CMK (cell line): ENCODE measurements at regions not wholly inside any gene's neighbourhood (a gene's known extent, or its start where the extent isn't known, plus 50 kb on each side); places are given as distances from the start of the nearest gene placed in this dataset.

Experiments used
- DNase-seq: peaks from one replicate; pipeline ENCODE4 v3.0.0-alpha.2; 2010; ENCODE audit warnings: low read depth

- no peak for DNase-seq
Measured at GRCh38 chr22:49368221-49368975, 459.3 kb downstream of the BRD1 start.

GRCh38 chr22:49367041-49367697 lies 460.5 kb downstream of the BRD1 start:
- no peak for DNase-seq

- no peak for DNase-seq
Measured at GRCh38 chr22:49366437-49366836, 461.2 kb downstream of the BRD1 start.

GRCh38 chr22:49365910-49366309 lies 461.8 kb downstream of the BRD1 start:
- DNase-seq = no peak

GRCh38 chr22:49365191-49365837 lies 462.4 kb downstream of the BRD1 start:
- no peak for DNase-seq

- DNase-seq = no peak
Measured at GRCh38 chr22:49364398-49364797, 463.3 kb downstream of the BRD1 start.

GRCh38 chr22:49363526-49364230 lies 464.0 kb downstream of the BRD1 start:
- no peak for DNase-seq

GRCh38 chr22:49362211-49362839 lies 465.3 kb downstream of the BRD1 start:
- DNase-seq = no peak

GRCh38 chr22:49361164-49361563 lies 466.5 kb downstream of the BRD1 start:
- no peak for DNase-seq

GRCh38 chr22:49360746-49361145 lies 466.9 kb downstream of the BRD1 start:
- no peak for DNase-seq

GRCh38 chr22:49359076-49359475 lies 468.6 kb downstream of the BRD1 start:
- no peak for DNase-seq

GRCh38 chr22:49357661-49358440 lies 469.8 kb downstream of the BRD1 start:
- DNase-seq = no peak

GRCh38 chr22:49356428-49356827 lies 471.2 kb downstream of the BRD1 start:
- no peak for DNase-seq

GRCh38 chr22:49355211-49355920 lies 472.3 kb downstream of the BRD1 start:
- no peak for DNase-seq

GRCh38 chr22:49354516-49355210 lies 473.0 kb downstream of the BRD1 start:
- no peak for DNase-seq

- DNase-seq = no peak
Measured at GRCh38 chr22:49353235-49353634, 474.4 kb downstream of the BRD1 start.

GRCh38 chr22:49352361-49353169 lies 475.1 kb downstream of the BRD1 start:
- no peak for DNase-seq

GRCh38 chr22:49351761-49352227 lies 475.9 kb downstream of the BRD1 start:
- DNase-seq = no peak
